ENCODE measurements at regions not wholly inside any gene's neighbourhood (a gene's known extent, or its start where the extent isn't known, plus 50 kb on each side); places are given as distances from the start of the nearest gene placed in this dataset.
"Not testable (repeated sequence)": the region's sequence is repeated elsewhere in the genome, so short reads cannot be mapped to it uniquely, and the experiment has no call there.

DNA sequence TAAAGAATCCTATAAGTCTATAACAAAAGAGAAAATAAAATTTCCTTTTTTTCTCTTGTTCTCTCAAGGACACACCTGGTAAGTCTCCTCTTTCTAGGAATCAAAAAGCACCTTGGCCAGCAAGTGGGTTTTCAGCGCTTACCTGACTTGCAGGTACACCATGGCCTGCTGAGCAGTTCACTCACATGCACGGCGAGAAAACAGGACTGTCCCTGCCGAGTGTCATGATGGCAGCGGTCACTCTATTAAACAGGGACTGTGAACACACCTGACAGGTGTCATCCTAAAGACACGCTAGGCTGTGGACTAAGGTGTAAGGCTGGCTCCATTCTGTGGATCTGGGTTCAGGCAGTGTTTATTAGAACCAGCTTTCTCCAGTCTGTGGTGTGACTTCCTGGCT, 170.2 kb downstream of the TEX29 start:
- WGBS = 96% methylated on average over 6 of the region's 6 CpGs

DNA sequence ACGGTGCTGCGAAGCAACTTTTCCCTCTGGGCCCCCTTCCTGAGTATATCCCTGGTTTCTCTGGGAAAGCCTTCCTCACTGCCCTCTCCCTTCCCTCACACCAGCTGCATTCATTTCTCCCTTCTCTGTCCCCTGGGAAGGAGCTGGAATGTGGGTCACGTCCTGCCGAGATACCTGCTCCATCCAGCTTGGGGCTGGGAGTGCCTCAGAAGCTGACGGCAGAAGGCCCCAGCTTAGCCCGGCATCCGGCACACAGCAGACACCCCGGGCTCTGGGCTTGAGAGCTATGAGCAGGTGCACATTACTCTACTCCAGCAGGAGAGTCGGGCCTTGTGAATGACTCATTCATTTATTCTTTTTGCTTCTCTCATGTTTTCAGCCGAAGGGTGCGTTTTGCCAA, 170.6 kb downstream of the TEX29 start:
- Histone ChIP-seq H3K36me3 (ENCODE audit: insufficient read depth, low read length) (no peaks in the 10 kb centered on the region), H3K27ac (ENCODE audit: low read depth, low read length) (no peak overlapping the region), H3K9me3 (ENCODE audit: insufficient read depth, low read depth, low read length) (peaks cover 17% of the 10 kb centered on the region), H3K9ac (ENCODE audit: low read depth, low read length) (no peak overlapping the region), H3K4me1 (ENCODE audit: insufficient read depth, low read length) (no peaks in the 10 kb centered on the region), H3K4me3 (ENCODE audit: low read length) (no peak overlapping the region), H3K27me3 (ENCODE audit: insufficient read depth, low read length) (no peaks in the 10 kb centered on the region)
- WGBS = 89% methylated on average over 11 of the region's 11 CpGs

More for the DNA sequence above, 170.2 kb downstream of the TEX29 start:
- peaks cover 17% of the 10 kb centered on the region for H3K9me3 ChIP-seq (ENCODE audit: insufficient read depth, low read depth, low read length)
- no peak overlapping the region for H3K4me3 ChIP-seq (ENCODE audit: low read length)
- no peak overlapping the region for H3K27ac ChIP-seq (ENCODE audit: low read depth, low read length)
- no peaks in the 10 kb centered on the region for H3K36me3 ChIP-seq (ENCODE audit: insufficient read depth, low read length)
- H3K9ac ChIP-seq (ENCODE audit: low read depth, low read length) = no peak overlapping the region
- H3K4me1 ChIP-seq (ENCODE audit: insufficient read depth, low read length) = no peaks in the 10 kb centered on the region
- no peaks in the 10 kb centered on the region for H3K27me3 ChIP-seq (ENCODE audit: insufficient read depth, low read length)

DNA sequence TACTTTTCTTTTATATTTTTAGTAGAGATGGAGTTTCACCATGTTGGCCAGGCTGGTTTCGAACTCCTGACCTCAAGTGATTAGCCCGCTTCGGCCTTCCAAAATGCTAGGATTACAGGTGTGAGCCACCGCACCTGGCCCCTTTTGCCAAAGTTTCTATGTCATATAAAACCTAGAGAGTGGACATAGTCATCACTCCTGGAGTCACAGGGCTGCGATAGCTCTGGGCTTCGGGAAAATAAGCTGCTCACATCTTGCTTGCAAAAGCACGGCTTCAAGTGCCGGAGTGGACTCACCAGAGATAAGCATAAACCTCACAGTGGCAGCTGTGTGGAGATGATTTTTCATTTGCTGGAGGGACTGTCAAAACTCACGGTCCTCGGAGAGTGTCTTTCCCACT, 171.2 kb downstream of the TEX29 start:
- Histone ChIP-seq H3K27ac (ENCODE audit: low read depth, low read length) (no peak overlapping the region), H3K9ac (ENCODE audit: low read depth, low read length) (no peak overlapping the region), H3K27me3 (ENCODE audit: insufficient read depth, low read length) (no peaks in the 10 kb centered on the region), H3K4me1 (ENCODE audit: insufficient read depth, low read length) (no peaks in the 10 kb centered on the region), H3K4me3 (ENCODE audit: low read length) (no peak overlapping the region), H3K36me3 (ENCODE audit: insufficient read depth, low read length) (no peaks in the 10 kb centered on the region), H3K9me3 (ENCODE audit: insufficient read depth, low read depth, low read length) (peaks cover 14% of the 10 kb centered on the region)
- WGBS = 88% methylated on average over 10 of the region's 10 CpGs

GRCh38 chr13:111492341-111492950, 172.0 kb downstream of the TEX29 start:
- Histone ChIP-seq H3K36me3 (ENCODE audit: insufficient read depth, low read length) (no peaks in the 10 kb centered on the region), H3K4me3 (ENCODE audit: low read length) (no peak overlapping the region), H3K9me3 (ENCODE audit: insufficient read depth, low read depth, low read length) (peaks cover 6% of the 10 kb centered on the region; the same call in 1 of the 2 replicates), H3K4me1 (ENCODE audit: insufficient read depth, low read length) (no peaks in the 10 kb centered on the region), H3K27me3 (ENCODE audit: insufficient read depth, low read length) (no peaks in the 10 kb centered on the region), H3K9ac (ENCODE audit: low read depth, low read length) (no peak overlapping the region), H3K27ac (ENCODE audit: low read depth, low read length) (no peak overlapping the region)
- 93% methylated on average over 18 of the region's 18 CpGs for WGBS

DNA sequence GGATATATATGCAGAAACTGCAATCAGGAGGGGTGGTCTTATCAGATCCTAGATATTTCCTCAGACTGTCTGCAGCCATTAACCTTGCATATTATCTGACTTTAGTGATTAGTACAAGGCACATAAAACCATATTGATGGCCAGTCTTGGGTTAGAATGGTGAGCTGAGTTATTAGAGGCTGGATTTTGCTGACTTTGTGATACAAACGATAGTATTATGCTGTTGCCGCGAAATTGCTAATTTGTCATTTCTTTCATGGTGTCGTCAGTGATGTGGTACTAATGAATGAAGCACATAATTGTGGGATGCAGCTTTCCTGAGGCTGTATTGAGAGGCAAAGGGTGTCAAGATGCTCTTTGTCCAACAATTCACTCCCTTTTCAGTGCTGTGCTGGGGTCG, 172.5 kb downstream of the TEX29 start:
- H3K27me3 ChIP-seq (ENCODE audit: insufficient read depth, low read length) = no peaks in the 10 kb centered on the region
- no peak overlapping the region for H3K9ac ChIP-seq (ENCODE audit: low read depth, low read length)
- H3K4me3 ChIP-seq (ENCODE audit: low read length) = no peak overlapping the region
- H3K4me1 ChIP-seq (ENCODE audit: insufficient read depth, low read length) = no peaks in the 10 kb centered on the region
- WGBS = 94% methylated on average over 5 of the region's 5 CpGs
- no peak overlapping the region for H3K27ac ChIP-seq (ENCODE audit: low read depth, low read length)
- H3K36me3 ChIP-seq (ENCODE audit: insufficient read depth, low read length) = no peaks in the 10 kb centered on the region
- H3K9me3 ChIP-seq (ENCODE audit: insufficient read depth, low read depth, low read length) = 0 out of 2 replicates have a peak, but pooled peaks cover 2% of the 10 kb centered on the region

DNA sequence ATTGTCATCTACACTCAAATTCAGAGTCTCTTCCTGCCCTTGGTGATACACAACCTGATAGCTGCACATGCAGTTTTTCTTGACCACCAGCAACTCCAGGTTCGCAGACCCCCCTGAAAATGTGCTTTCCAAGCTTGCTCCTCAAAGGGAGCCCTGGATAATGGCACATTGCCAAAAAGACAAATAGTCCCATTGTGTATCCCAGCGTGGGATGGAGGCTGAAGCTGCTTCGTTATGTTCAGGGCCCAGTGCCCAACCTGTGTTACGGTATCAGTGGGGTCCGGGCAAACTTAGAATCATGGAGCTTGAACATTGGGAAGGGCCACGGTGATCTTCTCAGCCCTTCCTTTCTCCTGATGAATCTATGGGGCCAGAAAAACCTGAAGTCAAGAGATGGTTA, 173.0 kb downstream of the TEX29 start:
- Histone ChIP-seq H3K4me1 (ENCODE audit: insufficient read depth, low read length) (no peaks in the 10 kb centered on the region), H3K9me3 (ENCODE audit: insufficient read depth, low read depth, low read length) (0 out of 2 replicates have a peak, but pooled peaks cover under 1% of the 10 kb centered on the region), H3K9ac (ENCODE audit: low read depth, low read length) (no peak overlapping the region), H3K27me3 (ENCODE audit: insufficient read depth, low read length) (no peaks in the 10 kb centered on the region), H3K4me3 (ENCODE audit: low read length) (no peak overlapping the region), H3K36me3 (ENCODE audit: insufficient read depth, low read length) (no peaks in the 10 kb centered on the region), H3K27ac (ENCODE audit: low read depth, low read length) (no peak overlapping the region)
- 94% methylated on average over 6 of the region's 6 CpGs for WGBS

DNA sequence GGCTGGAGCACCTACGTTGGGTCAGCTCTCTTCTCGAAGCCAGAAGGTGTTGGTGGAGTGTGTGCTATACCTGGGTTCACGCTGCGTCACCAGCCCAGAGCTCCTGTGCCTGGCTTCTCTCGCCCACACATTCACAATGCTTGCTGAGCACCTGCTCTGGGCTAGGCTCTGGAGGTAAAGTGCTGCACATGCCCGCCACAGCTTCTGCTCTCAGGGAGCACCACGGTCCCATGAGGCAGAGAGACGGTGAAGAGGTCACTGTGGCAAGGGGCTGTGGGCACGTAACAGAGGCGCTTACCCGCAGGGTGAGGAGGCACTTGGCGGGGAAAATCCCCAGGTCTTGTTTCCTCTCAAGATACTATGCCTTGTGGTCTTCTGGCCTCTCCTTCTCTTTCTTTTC, 174.2 kb downstream of the TEX29 start:
- H3K27me3 ChIP-seq (ENCODE audit: insufficient read depth, low read length) = no peaks in the 10 kb centered on the region
- H3K4me1 ChIP-seq (ENCODE audit: insufficient read depth, low read length) = no peaks in the 10 kb centered on the region
- H3K36me3 ChIP-seq (ENCODE audit: insufficient read depth, low read length) = no peaks in the 10 kb centered on the region
- H3K9me3 ChIP-seq (ENCODE audit: insufficient read depth, low read depth, low read length) = no peaks in the 10 kb centered on the region
- no peak overlapping the region for H3K27ac ChIP-seq (ENCODE audit: low read depth, low read length)
- H3K9ac ChIP-seq (ENCODE audit: low read depth, low read length) = no peak overlapping the region
- H3K4me3 ChIP-seq (ENCODE audit: low read length) = no peak overlapping the region
- WGBS = 96% methylated on average over 12 of the region's 12 CpGs

- H3K9me3 ChIP-seq (ENCODE audit: insufficient read depth, low read depth, low read length) = peaks cover 16% of the 10 kb centered on the region
- H3K27ac ChIP-seq (ENCODE audit: low read depth, low read length); H3K36me3 ChIP-seq (ENCODE audit: insufficient read depth, low read length); H3K27me3 ChIP-seq (ENCODE audit: insufficient read depth, low read length); H3K4me3 ChIP-seq (ENCODE audit: low read length); H3K9ac ChIP-seq (ENCODE audit: low read depth, low read length); H3K4me1 ChIP-seq (ENCODE audit: insufficient read depth, low read length): not testable (repeated sequence)
- WGBS = 93% methylated on average over 16 of the region's 16 CpGs
These were observed 181.4 kb downstream of the TEX29 start for GRCh38 chr13:111501596-111502535.

DNA sequence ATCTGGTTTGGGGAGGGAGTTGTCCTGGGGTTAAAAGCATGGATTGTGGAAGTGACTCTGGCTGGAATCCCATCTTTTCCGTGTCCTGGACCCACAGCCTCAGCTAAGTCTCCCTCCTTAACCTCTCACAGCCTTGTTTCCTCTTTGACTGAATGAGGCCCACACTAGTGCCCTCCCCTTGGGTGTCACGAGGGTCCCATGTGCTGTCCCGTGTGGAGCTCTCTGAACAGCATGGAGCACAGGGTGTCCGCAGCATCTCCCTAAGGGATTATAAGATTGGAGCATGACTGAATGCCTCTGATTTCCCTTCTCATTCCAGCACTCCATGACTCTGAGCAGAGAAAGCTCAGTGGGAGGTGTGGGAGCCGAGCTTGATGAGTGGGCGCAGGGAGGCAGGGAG, 182.5 kb downstream of the TEX29 start:
- no peak overlapping the region for H3K4me3 ChIP-seq (ENCODE audit: low read length)
- no peak overlapping the region for H3K9ac ChIP-seq (ENCODE audit: low read depth, low read length)
- H3K27me3 ChIP-seq (ENCODE audit: insufficient read depth, low read length) = no peaks in the 10 kb centered on the region
- H3K4me1 ChIP-seq (ENCODE audit: insufficient read depth, low read length) = no peaks in the 10 kb centered on the region
- H3K27ac ChIP-seq (ENCODE audit: low read depth, low read length) = no peak overlapping the region
- H3K36me3 ChIP-seq (ENCODE audit: insufficient read depth, low read length) = no peaks in the 10 kb centered on the region
- WGBS = 79% methylated on average over 6 of the region's 6 CpGs
- peaks cover 16% of the 10 kb centered on the region for H3K9me3 ChIP-seq (ENCODE audit: insufficient read depth, low read depth, low read length)

DNA sequence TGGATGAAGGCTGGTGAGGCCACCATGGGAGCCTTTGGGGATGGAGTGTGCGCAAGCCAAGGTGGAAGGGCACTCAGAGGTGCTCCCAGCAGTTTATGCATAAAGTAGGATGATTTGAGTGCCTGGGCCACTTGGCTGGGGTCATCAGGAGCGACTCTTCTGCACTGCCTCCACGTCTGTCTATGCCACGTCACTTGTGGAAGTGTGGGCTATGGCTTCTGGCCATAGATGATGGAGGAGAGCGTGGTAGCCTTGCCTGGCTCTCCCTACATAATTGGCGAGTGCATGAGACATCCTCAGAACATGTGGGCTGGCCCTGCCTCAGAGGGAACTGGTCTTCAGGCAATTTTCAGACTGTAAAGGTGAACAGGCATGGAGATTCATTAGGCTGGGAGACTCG, 182.9 kb downstream of the TEX29 start:
- Histone ChIP-seq H3K4me1 (ENCODE audit: insufficient read depth, low read length) (no peaks in the 10 kb centered on the region), H3K27ac (ENCODE audit: low read depth, low read length) (no peak overlapping the region), H3K36me3 (ENCODE audit: insufficient read depth, low read length) (no peaks in the 10 kb centered on the region), H3K27me3 (ENCODE audit: insufficient read depth, low read length) (no peaks in the 10 kb centered on the region), H3K9ac (ENCODE audit: low read depth, low read length) (no peak overlapping the region), H3K9me3 (ENCODE audit: insufficient read depth, low read depth, low read length) (peaks cover 16% of the 10 kb centered on the region), H3K4me3 (ENCODE audit: low read length) (no peak overlapping the region)
- 93% methylated on average over 7 of the region's 7 CpGs for whole genome bisulfite sequencing

- Histone ChIP-seq H3K27me3 (ENCODE audit: insufficient read depth, low read length) (no peaks in the 10 kb centered on the region), H3K36me3 (ENCODE audit: insufficient read depth, low read length) (no peaks in the 10 kb centered on the region), H3K27ac (ENCODE audit: low read depth, low read length) (no peak overlapping the region), H3K4me3 (ENCODE audit: low read length) (no peak overlapping the region), H3K9me3 (ENCODE audit: insufficient read depth, low read depth, low read length) (peaks cover 16% of the 10 kb centered on the region), H3K9ac (ENCODE audit: low read depth, low read length) (no peak overlapping the region), H3K4me1 (ENCODE audit: insufficient read depth, low read length) (no peaks in the 10 kb centered on the region)
- 93% methylated on average over 12 of the region's 13 CpGs for WGBS
These were observed 183.7 kb downstream of the TEX29 start for GRCh38 chr13:111503905-111504695.
